HEK293T (cell line): ENCODE measurements at regions not wholly inside any gene's neighbourhood (a gene's known extent, or its start where the extent isn't known, plus 50 kb on each side); places are given as distances from the start of the nearest gene placed in this dataset.

ENCODE experiments used
- CTCF ChIA-PET: fragments of 350-600 bp; formaldehyde crosslinking; extraction: SDS; loops from one replicate; lab custom pipeline; 2021; ENCODE audit warnings: antibody characterized with exemption, inconsistent platforms; lab: Yijun Ruan, JAX
- POLR2A ChIA-PET: fragments of 350-600 bp; formaldehyde crosslinking; extraction: SDS; loops from one replicate; lab custom pipeline; 2020; ENCODE audit warnings: antibody characterized with exemption, inconsistent platforms; lab: Yijun Ruan, JAX
- DNase-seq: peaks from one replicate; pipeline ENCODE4 v3.0.0; 2012; ENCODE audit warnings: mixed read lengths; ENCODE audit errors: extremely low spot score
- ARNT ChIP-seq: fragments of 450-650 bp; IDR thresholded peaks from 2 replicates; pipeline ENCODE4 v1.6.1; 2017; ENCODE audit warnings: mild to moderate bottlenecking
- BHLHE40 ChIP-seq: fragments of 450-650 bp; IDR thresholded peaks from 2 replicates; pipeline ENCODE4 v1.6.1; 2016; ENCODE audit warnings: mild to moderate bottlenecking, moderate library complexity, borderline replicate concordance
- CTBP1 ChIP-seq: fragments of 450-650 bp; IDR thresholded peaks from 2 replicates; pipeline ENCODE4 v1.6.1; 2016; ENCODE audit warnings: borderline replicate concordance
- ELF4 ChIP-seq: fragments of 450-650 bp; IDR thresholded peaks from 2 replicates; pipeline ENCODE4 v1.6.1; 2017; ENCODE audit warnings: antibody characterized with exemption
- FOXA1 ChIP-seq: fragments of 450-650 bp; IDR thresholded peaks from 2 replicates; pipeline ENCODE4 v1.6.1; 2016; ENCODE audit warnings: mild to moderate bottlenecking
- FOXK2 ChIP-seq: fragments of 450-650 bp; IDR thresholded peaks from 2 replicates; pipeline ENCODE4 v1.6.1; 2016; ENCODE audit warnings: mild to moderate bottlenecking
- FOXM1 ChIP-seq: fragments of 450-650 bp; IDR thresholded peaks from 2 replicates; pipeline ENCODE4 v1.6.1; 2017; ENCODE audit warnings: mild to moderate bottlenecking, borderline replicate concordance
- HDGF ChIP-seq: fragments of 450-650 bp; IDR thresholded peaks from 2 replicates; pipeline ENCODE4 v1.6.1; 2017; ENCODE audit warnings: antibody characterized with exemption, borderline replicate concordance
- L3MBTL2 ChIP-seq: fragments of 450-650 bp; conservative IDR thresholded peaks from 2 replicates; pipeline ENCODE4 v1.6.1; 2016; ENCODE audit warnings: mild to moderate bottlenecking
- LEF1 ChIP-seq: fragments of 450-650 bp; IDR thresholded peaks from 2 replicates; pipeline ENCODE4 v1.6.1; 2017; ENCODE audit warnings: mild to moderate bottlenecking, borderline replicate concordance
- NFRKB ChIP-seq: fragments of 450-650 bp; IDR thresholded peaks from 2 replicates; pipeline ENCODE4 v1.6.1; 2016; ENCODE audit warnings: mild to moderate bottlenecking, moderate library complexity
- SP1 ChIP-seq: fragments of 450-650 bp; IDR thresholded peaks from 2 replicates; pipeline ENCODE4 v1.6.1; 2017
- SUZ12 ChIP-seq: fragments of 450-650 bp; IDR thresholded peaks from 2 replicates; pipeline ENCODE4 v1.6.1; 2016; ENCODE audit warnings: mild to moderate bottlenecking
- TARDBP ChIP-seq: fragments of 450-650 bp; IDR thresholded peaks from 2 replicates; pipeline ENCODE4 v1.6.1; 2016
- ZNF384 ChIP-seq: fragments of 450-650 bp; IDR thresholded peaks from 2 replicates; pipeline ENCODE4 v1.6.1; 2016
- TF ChIP-seq, protein P1 (sequence below): fragments of 450-650 bp; IDR thresholded peaks from 2 replicates; pipeline ENCODE4 v1.6.1; 2016

DNA sequence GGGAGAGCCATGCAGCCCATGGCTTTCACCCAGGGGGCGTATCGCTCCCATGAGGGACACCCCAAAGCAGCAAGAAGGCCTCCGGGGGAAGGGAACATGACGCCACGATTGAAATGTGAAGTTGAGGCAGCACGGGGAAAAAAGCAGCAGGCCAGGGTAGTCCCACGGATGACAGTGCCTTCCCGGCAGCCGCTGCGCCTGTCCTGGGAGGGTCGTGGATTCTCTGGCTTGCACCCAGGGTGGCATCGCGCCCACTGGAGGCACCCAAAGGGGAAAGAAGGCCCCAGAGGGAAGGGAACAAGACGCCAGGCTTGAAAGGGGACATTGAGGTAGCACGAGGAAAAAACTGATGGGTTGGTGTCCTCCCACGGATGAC, 161.6 kb upstream of the ALG10B start:
- ChIA-PET POLR2A (no interaction called here), CTCF (no interaction called here)
- no peak for DNase-seq
- TF ChIP-seq SUZ12: no peak

DNA sequence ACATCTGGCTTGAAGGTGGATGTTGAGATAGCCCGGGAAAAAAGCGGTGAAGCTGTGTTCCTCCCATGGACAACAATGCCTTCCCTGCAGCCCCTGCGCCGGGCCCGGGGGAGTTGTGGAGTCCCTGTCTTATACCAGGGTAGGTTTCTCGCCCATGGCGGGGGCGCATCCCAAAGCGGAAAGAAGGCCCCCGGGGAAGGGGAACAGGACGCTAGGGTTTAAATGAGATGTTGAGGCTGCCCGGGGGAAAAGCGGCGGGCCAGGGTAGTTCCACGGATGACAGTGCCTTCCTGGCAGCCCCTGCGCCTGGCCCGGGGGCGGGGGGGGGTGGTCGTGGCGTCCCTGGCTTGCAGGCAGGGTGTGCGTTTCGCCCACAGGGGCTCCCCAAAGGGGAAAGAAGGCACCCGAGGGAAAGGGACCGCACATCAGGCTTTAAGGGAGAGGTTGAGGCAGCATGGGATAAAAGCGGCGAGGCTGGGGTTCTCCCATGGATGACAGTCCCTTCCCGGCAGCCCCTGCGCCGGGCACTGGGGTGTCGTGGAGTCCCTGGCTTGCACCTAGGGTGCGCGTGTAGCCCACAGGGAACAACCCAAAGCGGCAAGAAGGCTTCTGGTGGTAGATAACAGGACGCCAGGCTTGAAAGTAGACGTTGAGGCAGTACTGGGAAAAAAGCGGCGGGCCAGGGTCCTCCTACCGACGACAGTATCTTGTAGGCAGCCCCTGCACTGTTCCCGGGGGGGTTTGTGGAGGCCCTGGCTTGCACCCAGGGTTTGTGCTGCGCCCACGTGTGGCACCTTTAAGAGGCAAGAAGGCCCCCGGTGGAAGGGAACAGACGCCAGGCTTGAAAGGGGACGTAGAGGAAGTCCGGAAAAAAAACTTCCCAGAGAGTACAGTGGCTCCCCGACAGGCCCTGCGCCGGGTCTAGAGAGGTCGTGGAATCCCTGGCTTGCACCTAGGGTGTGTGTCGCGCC, 160.8 kb upstream of the ALG10B start:
- ChIA-PET POLR2A (no interaction called here), CTCF (no interaction called here)
- DNase-seq: no peak
- TF ChIP-seq ELF4 (no peak), FOXM1 (no peak), L3MBTL2 (no peak), NFRKB (no peak), CTBP1 (no peak), ZNF384 (no peak), ARNT (no peak)

DNA sequence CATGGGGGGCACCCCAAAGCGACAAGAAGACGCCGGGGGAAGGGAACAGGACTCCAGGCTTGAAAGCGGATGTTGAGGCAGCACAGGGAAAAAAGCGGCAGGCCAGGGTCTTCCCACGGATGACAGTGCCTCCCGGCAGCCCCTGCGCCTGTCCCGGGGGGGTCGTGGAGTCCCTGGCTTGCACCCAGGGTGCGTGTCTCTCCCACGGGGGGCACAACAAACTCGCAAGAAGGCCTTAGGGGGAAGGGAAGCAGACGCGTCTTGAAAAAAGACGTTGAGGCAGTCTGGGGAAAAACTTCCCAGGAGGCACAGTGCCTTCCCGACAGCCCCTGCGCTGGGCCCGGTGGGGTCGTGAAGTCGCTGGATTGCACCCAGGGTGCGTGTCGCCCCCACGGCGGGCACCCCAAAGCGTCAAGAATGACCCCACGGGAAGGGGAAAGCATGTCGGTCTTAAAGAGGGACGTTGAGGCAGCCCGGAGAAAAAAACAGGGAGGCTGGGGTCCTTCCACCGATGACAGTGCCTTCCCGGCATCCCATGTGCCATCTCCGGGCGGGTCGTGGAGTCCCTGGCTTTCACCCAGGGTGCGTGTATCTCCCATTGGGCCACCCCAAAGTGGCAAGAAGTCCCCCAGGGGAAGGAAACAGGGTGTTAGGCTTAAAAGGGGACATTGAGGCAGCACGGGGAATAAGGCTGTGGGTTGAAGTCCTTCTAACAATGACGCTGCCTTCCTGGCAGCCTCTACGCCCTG, 159.9 kb upstream of the ALG10B start:
- ChIA-PET CTCF (no interaction called here), POLR2A (no interaction called here)
- no peak for DNase-seq
- no peak for TF ChIP-seq FOXK2
- no peak for TF ChIP-seq SP1
- TF ChIP-seq CTBP1: no peak
- no peak for TF ChIP-seq ARNT
- TF ChIP-seq FOXM1: no peak
- TF ChIP-seq FOXA1: no peak
- TF ChIP-seq ZNF384: no peak
- TF ChIP-seq LEF1: no peak
- TF ChIP-seq HDGF: no peak
- no peak for TF ChIP-seq ELF4

DNA sequence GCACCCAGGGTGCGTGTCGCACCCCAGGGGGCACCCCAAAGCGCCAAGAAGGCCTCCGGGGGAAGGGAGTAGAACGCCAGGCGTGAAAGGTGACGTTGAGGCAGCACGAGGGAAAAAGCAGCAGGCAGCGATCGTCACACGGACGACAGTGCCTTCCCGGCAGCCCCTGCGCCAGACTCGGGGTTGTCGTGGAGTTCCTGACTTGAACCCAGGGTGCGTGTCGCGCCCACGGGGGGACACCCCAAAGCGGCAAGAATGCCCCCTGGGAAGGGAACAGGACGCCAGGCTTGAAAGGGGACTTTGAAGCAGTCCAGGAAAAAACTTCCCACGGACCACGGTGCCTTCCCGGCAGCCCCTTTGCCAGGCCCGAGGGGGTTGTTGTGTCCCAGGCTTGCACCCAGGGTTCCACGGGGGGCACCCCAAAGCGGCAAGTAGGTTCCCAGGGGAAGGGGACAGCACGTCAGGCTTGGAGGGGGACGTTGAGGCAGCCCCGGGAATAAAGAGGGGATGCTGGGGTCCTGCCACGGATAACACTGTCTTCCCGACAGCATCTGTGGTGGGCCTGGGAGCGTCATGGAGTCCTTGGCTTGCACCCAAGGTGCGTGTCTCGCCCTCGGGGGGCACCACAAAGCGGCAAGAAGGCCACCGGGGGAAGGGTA, 159.2 kb upstream of the ALG10B start:
- TF ChIP-seq SP1 (no peak), NFRKB (no peak), ARNT (no peak), TARDBP (no peak), HDGF (no peak), L3MBTL2 (no peak), FOXA1 (no peak), ZNF384 (no peak), FOXK2 (no peak), LEF1 (no peak), CTBP1 (no peak), ELF4 (no peak), SUZ12 (no peak), FOXM1 (no peak), BHLHE40 (no peak)
- TF ChIP-seq, protein P1, sequence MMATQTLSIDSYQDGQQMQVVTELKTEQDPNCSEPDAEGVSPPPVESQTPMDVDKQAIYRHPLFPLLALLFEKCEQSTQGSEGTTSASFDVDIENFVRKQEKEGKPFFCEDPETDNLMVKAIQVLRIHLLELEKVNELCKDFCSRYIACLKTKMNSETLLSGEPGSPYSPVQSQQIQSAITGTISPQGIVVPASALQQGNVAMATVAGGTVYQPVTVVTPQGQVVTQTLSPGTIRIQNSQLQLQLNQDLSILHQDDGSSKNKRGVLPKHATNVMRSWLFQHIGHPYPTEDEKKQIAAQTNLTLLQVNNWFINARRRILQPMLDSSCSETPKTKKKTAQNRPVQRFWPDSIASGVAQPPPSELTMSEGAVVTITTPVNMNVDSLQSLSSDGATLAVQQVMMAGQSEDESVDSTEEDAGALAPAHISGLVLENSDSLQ: no peak
- POLR2A ChIA-PET: no interaction called here
- CTCF ChIA-PET: no interaction called here
- no peak for DNase-seq

DNA sequence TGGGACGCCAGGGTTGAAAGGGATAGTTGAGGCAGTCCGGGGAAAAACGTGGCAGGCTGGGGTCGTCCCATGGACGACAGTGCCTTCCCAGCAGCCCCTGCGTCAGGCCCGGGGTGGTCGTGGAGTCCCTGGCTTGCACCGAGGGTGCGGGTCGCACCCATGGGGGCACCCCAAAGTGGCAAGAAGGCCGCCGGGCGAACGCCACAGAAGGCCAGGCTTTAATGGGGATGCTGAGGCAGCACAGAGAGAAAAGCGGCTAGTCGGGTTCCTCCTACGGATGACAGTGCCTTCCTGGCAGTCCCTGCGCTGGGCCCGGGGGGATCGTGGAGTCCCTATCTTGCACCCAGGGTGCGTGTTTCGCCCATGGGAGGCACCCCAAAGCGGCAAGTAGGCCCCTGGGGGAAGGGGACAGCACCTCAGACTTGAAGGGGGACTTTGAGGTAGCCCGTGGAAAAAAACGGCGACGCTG, 158.6 kb upstream of the ALG10B start:
- DNase-seq: no peak
- ChIA-PET CTCF (no interaction called here), POLR2A (no interaction called here)
- TF ChIP-seq FOXA1 (no peak), SUZ12 (no peak), LEF1 (no peak), CTBP1 (no peak), L3MBTL2 (no peak), ARNT (no peak), SP1 (no peak), HDGF (no peak), TARDBP (no peak), FOXM1 (no peak)

DNA sequence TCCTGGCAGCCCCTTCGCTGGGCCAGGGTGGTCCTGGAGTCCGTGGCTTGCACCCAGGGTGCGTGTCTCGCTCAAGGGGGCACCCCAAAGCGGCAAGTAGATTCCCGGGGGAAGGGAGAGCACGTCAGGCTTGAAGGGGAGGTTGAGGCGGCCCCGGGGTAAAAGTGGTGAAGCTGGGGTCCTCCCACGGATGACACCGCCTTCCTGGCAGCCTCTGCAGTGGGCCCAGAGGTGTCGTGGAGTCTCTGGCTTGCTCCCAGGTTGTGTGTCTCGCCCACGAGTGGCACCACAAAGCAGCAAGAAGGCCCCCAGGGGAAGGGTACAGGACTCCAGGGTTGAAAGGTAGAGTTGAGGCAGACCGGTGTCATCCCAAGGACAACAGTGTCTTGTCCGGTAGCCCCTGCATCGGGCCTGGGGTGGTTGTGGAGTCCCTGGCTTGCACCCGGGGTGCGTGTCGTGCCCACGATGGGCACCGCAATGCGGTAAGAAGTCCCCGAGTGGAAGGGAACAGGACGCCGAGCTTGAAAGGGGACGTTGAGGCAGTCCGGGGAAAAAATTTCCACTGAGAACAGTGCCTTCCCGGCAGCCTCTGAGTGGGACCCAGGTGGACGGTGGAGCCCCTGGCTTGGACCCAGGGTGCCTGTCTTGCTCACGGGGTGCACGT, 158.0 kb upstream of the ALG10B start:
- no peak for DNase-seq
- TF ChIP-seq SP1: no peak
- TF ChIP-seq ARNT: no peak
- no peak for TF ChIP-seq CTBP1
- TF ChIP-seq ZNF384: no peak
- no peak for TF ChIP-seq BHLHE40
- TF ChIP-seq HDGF: no peak
- no peak for TF ChIP-seq TARDBP
- TF ChIP-seq SUZ12: no peak
- TF ChIP-seq ELF4: no peak
- POLR2A ChIA-PET: no interaction called here
- CTCF ChIA-PET: no interaction called here
